HG03439 (cell line): ENCODE measurements at regions not wholly inside any gene's neighbourhood (a gene's known extent, or its start where the extent isn't known, plus 50 kb on each side); places are given as distances from the start of the nearest gene placed in this dataset.

ENCODE experiments used
- ATAC-seq: cut with Tn5 transposase; IDR thresholded peaks from one replicate; pipeline ENCODE4 v1.9.1; 2021; ENCODE audit warnings: mild to moderate bottlenecking, moderate library complexity; ENCODE audit not compliant: unreplicated experiment

- ATAC-seq = no peak
Measured at GRCh38 chr1:239436286-239436685, 49.9 kb downstream of the CHRM3 start.

GRCh38 chr1:239437822-239438221, 51.5 kb downstream of the CHRM3 start:
- ATAC-seq = no peak

GRCh38 chr1:239438891-239439290, 52.5 kb downstream of the CHRM3 start:
- ATAC-seq = no peak

GRCh38 chr1:239443361-239443760, 57.0 kb downstream of the CHRM3 start:
- no peak for ATAC-seq

GRCh38 chr1:239446611-239447010, 60.2 kb downstream of the CHRM3 start:
- ATAC-seq = no peak

GRCh38 chr1:239448911-239449310, 62.5 kb downstream of the CHRM3 start:
- no peak for ATAC-seq

- no peak for ATAC-seq
Measured at GRCh38 chr1:239455743-239456142, 69.4 kb downstream of the CHRM3 start.

- no peak for ATAC-seq
Measured at GRCh38 chr1:239456788-239457187, 70.4 kb downstream of the CHRM3 start.

- ATAC-seq = no peak
Measured at GRCh38 chr1:239457491-239458143, 71.2 kb downstream of the CHRM3 start.

GRCh38 chr1:239458144-239458500, 71.8 kb downstream of the CHRM3 start:
- ATAC-seq = no peak

- ATAC-seq = no peak
Measured at GRCh38 chr1:239467730-239468129, 81.4 kb downstream of the CHRM3 start.

- ATAC-seq = no peak
Measured at GRCh38 chr1:239478069-239478468, 91.7 kb downstream of the CHRM3 start.

- ATAC-seq = no peak
Measured at GRCh38 chr1:239483391-239483790, 97.0 kb downstream of the CHRM3 start.

GRCh38 chr1:239493811-239494414, 107.5 kb downstream of the CHRM3 start:
- no peak for ATAC-seq

GRCh38 chr1:239505094-239505493, 118.7 kb downstream of the CHRM3 start:
- ATAC-seq = no peak

GRCh38 chr1:239507826-239508225, 121.5 kb downstream of the CHRM3 start:
- no peak for ATAC-seq

- ATAC-seq = no peak
Measured at GRCh38 chr1:239511875-239512274, 125.5 kb downstream of the CHRM3 start.

- ATAC-seq = no peak
Measured at GRCh38 chr1:239516579-239516978, 130.2 kb downstream of the CHRM3 start.

GRCh38 chr1:239526391-239526790, 140.0 kb downstream of the CHRM3 start:
- no peak for ATAC-seq

GRCh38 chr1:239527051-239527693, 140.8 kb downstream of the CHRM3 start:
- no peak for ATAC-seq

- no peak for ATAC-seq
Measured at GRCh38 chr1:239536165-239536849, 149.9 kb downstream of the CHRM3 start.

- ATAC-seq = no peak
Measured at GRCh38 chr1:239537795-239538194, 151.4 kb downstream of the CHRM3 start.
